GM18867 (cell line): ENCODE measurements at regions not wholly inside any gene's neighbourhood (a gene's known extent, or its start where the extent isn't known, plus 50 kb on each side); places are given as distances from the start of the nearest gene placed in this dataset.

Experiments used
- ATAC-seq: cut with Tn5 transposase; IDR thresholded peaks from one replicate; pipeline ENCODE4 v1.9.1; 2021; ENCODE audit warnings: mild to moderate bottlenecking, moderate library complexity; ENCODE audit not compliant: unreplicated experiment

DNA sequence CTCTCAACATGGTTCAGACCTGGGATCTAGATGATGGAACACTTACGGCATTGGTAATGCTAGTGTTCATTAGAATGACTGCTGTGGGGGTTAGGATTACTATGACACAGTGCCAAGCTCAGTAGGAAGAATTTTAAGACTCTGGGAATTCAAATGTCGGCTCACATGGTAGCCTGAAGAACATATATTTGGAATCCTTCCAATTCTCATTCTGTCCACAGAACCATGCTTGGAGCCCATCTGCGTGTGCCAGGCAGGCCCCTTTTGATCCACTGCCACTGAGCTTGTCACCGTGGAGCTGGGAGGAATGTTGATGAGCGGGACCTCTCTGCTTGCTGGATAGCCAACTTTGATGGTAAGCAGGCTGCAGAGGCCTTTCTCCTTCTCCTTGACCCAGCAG, 322.0 kb upstream of the SOX11 start:
- ATAC-seq, result no peak

- ATAC-seq, result no peak
Measured at GRCh38 chr2:5372141-5372540, 320.0 kb upstream of the SOX11 start.

GRCh38 chr2:5373200-5373599, 319.0 kb upstream of the SOX11 start:
- ATAC-seq, result no peak

GRCh38 chr2:5374762-5375161, 317.4 kb upstream of the SOX11 start:
- ATAC-seq, result no peak

- ATAC-seq, result no peak
Measured at GRCh38 chr2:5377323-5377722, 314.9 kb upstream of the SOX11 start.

GRCh38 chr2:5379811-5380210, 312.4 kb upstream of the SOX11 start:
- no peak for ATAC-seq

GRCh38 chr2:5385596-5385995, 306.6 kb upstream of the SOX11 start:
- no peak for ATAC-seq

GRCh38 chr2:5387406-5387805, 304.8 kb upstream of the SOX11 start:
- no peak for ATAC-seq

DNA sequence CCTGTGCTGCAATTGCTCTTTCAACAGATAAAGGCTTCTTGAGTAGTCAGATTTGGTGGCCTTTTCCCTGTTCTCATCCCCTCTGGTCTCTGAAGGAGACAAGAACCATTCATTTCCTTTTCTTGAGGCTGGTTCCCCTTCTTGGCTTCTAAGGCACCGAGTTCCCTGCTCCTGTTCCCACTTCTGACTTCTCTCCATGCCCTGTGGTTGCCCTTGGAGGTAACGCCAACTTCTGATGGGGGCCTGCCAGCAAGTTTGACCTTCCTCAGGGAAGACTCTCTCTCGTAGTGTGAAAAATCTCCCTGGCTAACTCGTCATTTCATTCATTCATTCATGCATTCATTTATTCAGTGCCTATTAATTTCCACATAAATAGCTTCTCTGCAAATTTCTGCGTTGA, 302.4 kb upstream of the SOX11 start:
- no peak for ATAC-seq

DNA sequence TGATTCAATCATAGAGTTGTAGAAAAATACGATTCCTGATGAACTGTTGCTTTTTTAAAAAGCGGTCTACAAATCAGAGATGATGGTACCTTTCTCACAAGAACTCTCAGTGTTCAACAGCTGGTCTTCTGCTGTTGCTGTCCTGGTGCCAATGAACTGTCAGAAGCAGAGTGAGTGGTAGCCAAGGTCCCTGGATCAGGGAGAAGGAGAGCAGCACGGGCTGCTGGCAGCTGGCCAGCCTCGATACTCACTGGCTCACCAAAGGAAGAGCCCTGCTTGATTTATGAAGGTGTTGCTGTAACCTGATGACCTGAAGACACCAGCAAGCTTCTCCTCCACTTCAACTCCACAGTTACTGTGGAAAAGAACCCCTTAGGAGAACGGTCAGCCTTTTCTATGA, 300.8 kb upstream of the SOX11 start:
- no peak for ATAC-seq

- no peak for ATAC-seq
Measured at GRCh38 chr2:5392658-5393057, 299.5 kb upstream of the SOX11 start.

DNA sequence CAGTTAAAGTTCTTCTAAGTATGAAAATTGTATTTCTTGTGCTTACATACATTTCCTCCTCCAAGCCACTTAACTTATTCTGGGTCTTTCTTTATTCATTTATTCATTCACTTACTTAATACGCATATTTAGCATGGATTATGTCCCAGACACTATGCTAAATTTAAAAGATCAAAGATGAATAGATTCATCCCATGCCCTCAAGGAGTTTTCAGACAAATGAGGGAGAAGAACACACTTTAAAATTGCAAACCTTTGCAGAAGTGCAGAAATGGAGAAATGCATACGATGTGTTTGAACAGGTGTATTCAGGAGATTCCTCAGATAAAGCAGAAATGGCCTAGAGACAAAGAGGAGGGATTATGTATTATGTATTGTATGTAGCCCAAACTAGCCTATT, 298.7 kb upstream of the SOX11 start:
- no peak for ATAC-seq

GRCh38 chr2:5394223-5394622, 298.0 kb upstream of the SOX11 start:
- no peak for ATAC-seq

DNA sequence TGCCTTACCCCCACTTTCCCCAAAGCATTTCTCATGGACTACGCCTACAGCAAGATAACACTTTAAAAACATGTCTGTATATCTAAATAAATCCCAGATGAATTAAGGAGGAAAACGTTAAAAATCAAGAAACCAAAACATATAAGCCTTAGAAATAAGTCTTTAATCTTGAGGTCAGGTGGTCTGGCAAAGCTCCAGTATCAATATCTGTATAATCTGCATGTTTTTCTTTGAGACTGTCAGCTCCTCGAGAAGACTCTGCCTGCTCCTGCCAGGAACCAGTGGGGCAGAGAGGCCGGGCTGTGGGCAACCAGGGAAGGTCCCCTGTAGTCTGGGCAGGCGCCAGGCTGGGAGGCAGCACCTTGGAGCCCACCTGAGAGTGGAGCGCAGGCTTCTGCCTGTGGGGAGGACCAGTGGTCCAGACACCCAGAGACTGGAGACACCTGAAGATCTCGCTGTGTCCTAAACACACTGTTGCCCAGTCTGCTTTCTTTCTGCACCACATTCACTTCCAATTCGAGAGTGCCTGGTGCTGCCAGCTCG, 291.0 kb upstream of the SOX11 start:
- ATAC-seq, result no peak

DNA sequence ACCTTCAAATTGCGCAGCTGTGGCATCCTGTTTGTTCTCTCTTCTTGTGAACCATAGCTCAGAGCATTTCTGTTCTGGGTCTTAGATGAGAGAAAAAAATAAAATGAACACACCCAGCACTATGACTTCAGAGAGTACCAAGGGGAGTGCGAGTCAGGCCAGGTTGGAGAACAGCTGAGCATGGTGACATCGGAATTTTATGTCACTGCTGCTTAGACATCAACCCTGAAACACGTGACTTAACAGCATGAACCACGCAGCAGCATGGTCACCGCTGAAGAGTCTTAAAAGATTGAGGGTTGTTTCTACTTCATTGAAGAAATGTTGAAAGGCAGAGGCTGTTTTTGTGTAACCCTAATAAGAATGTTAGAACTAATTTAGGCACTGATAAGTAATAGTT, 288.8 kb upstream of the SOX11 start:
- no peak for ATAC-seq

GRCh38 chr2:5409898-5410381, 282.2 kb upstream of the SOX11 start:
- ATAC-seq, result no peak

GRCh38 chr2:5410991-5411700, 281.0 kb upstream of the SOX11 start:
- no peak for ATAC-seq

- no peak for ATAC-seq
Measured at GRCh38 chr2:5412001-5412400, 280.2 kb upstream of the SOX11 start.

DNA sequence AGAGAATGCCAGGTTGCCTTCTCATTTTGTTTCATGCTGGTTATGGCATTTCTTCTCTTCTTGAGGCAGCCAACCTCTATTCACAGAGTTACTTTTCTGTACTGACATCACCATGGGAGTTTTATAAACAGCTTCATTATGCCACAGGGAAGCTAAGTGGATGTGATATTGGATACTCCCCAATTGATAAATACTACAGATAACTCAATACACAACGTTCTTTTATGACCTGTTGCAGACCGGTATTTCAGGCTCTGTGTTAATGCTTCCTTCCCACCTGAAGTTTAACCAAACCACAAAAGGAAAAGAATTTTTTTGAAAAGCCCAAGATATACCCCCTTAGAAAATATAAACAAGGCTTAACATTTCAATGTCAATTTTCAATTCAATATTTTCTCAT, 258.3 kb upstream of the SOX11 start:
- ATAC-seq, result no peak

DNA sequence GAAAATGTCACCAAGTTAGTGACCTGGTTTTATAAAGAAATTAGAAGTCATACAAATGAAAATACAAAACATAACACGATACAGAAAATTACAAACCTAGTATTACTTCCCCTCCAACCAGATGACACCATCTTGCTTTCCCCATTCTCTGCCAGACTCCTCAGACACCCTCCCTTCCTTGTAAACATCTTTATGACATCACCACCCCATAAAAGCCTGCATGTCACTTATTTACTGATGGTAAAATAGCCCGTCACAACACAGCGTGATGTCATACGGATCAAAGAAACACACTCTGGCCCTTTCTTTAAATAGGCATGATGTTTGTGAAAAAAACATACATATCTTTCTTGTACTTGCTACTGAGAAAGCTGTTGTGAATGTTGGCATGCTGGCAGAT, 254.8 kb upstream of the SOX11 start:
- no peak for ATAC-seq

- no peak for ATAC-seq
Measured at GRCh38 chr2:5440174-5440573, 252.0 kb upstream of the SOX11 start.

DNA sequence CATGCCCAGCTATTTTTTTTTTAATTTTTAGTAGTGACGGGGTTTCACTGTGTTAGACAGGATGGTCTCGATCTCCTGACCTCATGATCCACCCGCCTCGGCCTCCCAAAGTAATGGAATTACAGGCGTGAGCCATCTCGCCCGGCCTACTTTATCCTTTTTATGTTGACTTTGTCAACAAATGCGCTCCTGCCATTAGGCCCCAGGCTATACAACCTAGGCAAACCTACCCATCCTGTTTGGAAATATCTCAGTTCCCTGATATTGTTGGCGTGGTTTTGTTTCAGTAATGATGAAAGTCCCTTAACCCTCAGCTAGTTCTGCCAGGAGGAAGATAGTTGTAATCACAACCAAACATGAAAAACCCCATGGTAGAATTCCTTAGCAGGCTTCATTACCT, 249.4 kb upstream of the SOX11 start:
- no peak for ATAC-seq

DNA sequence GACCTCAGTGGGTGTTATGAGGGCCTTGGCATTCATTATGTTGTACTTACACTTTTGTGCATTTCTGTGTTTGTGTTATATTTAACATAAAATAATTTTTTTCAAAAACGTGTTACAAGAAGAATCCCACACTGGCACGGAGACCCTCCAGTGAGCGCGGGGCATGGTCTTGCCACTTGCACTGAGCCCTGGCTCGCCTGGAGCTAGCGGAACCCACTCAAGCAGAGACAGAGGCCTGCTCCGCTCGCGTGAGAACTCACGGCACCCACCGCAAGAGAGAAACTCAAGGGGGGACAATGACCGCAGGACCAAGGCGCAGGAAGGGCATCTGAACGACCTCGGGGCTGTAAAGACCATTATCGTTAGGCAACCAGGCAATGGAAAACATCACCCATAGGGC, 248.0 kb upstream of the SOX11 start:
- ATAC-seq, result no peak
